LoVo (cell line): ENCODE measurements at regions not wholly inside any gene's neighbourhood (a gene's known extent, or its start where the extent isn't known, plus 50 kb on each side); places are given as distances from the start of the nearest gene placed in this dataset.

Experiments
- DNase-seq: peaks from one replicate; pipeline ENCODE4 v3.0.0-alpha.2; 2016; ENCODE audit warnings: low spot score

- DNase-seq: no peak
These were observed 445.3 kb upstream of the MGMT start for GRCh38 chr10:129021594-129022304.

- no peak for DNase-seq
These were observed 444.0 kb upstream of the MGMT start for GRCh38 chr10:129023082-129023481.

- DNase-seq: no peak
These were observed 443.0 kb upstream of the MGMT start for GRCh38 chr10:129024046-129024445.

GRCh38 chr10:129025787-129026186 lies 441.3 kb upstream of the MGMT start:
- no peak for DNase-seq

GRCh38 chr10:129027906-129028305 lies 439.1 kb upstream of the MGMT start:
- no peak for DNase-seq

GRCh38 chr10:129028451-129028850 lies 438.6 kb upstream of the MGMT start:
- DNase-seq: no peak

- DNase-seq: no peak
These were observed 438.0 kb upstream of the MGMT start for GRCh38 chr10:129029051-129029450.

GRCh38 chr10:129029851-129030602 lies 437.0 kb upstream of the MGMT start:
- DNase-seq: no peak

- DNase-seq: no peak
These were observed 436.5 kb upstream of the MGMT start for GRCh38 chr10:129030603-129030895.

GRCh38 chr10:129030996-129031843 lies 435.8 kb upstream of the MGMT start:
- DNase-seq: peak; percentile 2

GRCh38 chr10:129031844-129032150 lies 435.2 kb upstream of the MGMT start:
- no peak for DNase-seq

- DNase-seq: no peak
These were observed 434.4 kb upstream of the MGMT start for GRCh38 chr10:129032372-129033313.

GRCh38 chr10:129033340-129033739 lies 433.7 kb upstream of the MGMT start:
- DNase-seq: no peak

GRCh38 chr10:129033790-129034272 lies 433.2 kb upstream of the MGMT start:
- no peak for DNase-seq

GRCh38 chr10:129035052-129035827 lies 431.8 kb upstream of the MGMT start:
- DNase-seq: no peak

GRCh38 chr10:129038522-129038921 lies 428.5 kb upstream of the MGMT start:
- no peak for DNase-seq

GRCh38 chr10:129039406-129040370 lies 427.4 kb upstream of the MGMT start:
- DNase-seq: no peak

GRCh38 chr10:129040377-129040776 lies 426.7 kb upstream of the MGMT start:
- DNase-seq: no peak

- DNase-seq: no peak
These were observed 425.1 kb upstream of the MGMT start for GRCh38 chr10:129041916-129042315.
